ENCODE measurements at regions not wholly inside any gene's neighbourhood (a gene's known extent, or its start where the extent isn't known, plus 50 kb on each side); places are given as distances from the start of the nearest gene placed in this dataset. TPM values are rescaled to one million over a fixed set of nuclear protein-coding genes. Genes with fewer than 3 reads are reported as not detected.
"Not testable (repeated sequence)": the region's sequence is repeated elsewhere in the genome, so short reads cannot be mapped to it uniquely, and the experiment has no call there.

GRCh38 chr4:100034023-100034664 is 84.1 kb upstream of the H2AZ1 start:
- no peak for DNase-seq (ENCODE audit: low read depth)

- DNase-seq (ENCODE audit: low read depth) = no peak
Observed at GRCh38 chr4:100026066-100026465, 76.0 kb upstream of the H2AZ1 start.

- no peak for DNase-seq (ENCODE audit: low read depth)
Observed at GRCh38 chr4:100023800-100024199, 73.7 kb upstream of the H2AZ1 start.

- DNase-seq (ENCODE audit: low read depth) = no peak
Observed at GRCh38 chr4:100022792-100023222, 72.7 kb upstream of the H2AZ1 start.

GRCh38 chr4:100019821-100020220 is 69.7 kb upstream of the H2AZ1 start:
- no peak for DNase-seq (ENCODE audit: low read depth)

GRCh38 chr4:100017637-100018310 is 67.7 kb upstream of the H2AZ1 start:
- DNase-seq (ENCODE audit: low read depth) = peak; percentile 11

- no peak for DNase-seq (ENCODE audit: low read depth)
Observed at GRCh38 chr4:100016191-100016590, 66.1 kb upstream of the H2AZ1 start.

GRCh38 chr4:100014616-100015015 is 64.5 kb upstream of the H2AZ1 start:
- DNase-seq (ENCODE audit: low read depth) = no peak

GRCh38 chr4:100009490-100009889 is 59.4 kb upstream of the H2AZ1 start:
- DNase-seq (ENCODE audit: low read depth) = no peak

- DNase-seq (ENCODE audit: low read depth) = no peak
Observed at GRCh38 chr4:100008048-100008447, 58.0 kb upstream of the H2AZ1 start.

- not testable (repeated sequence) for DNase-seq (ENCODE audit: low read depth)
Observed at GRCh38 chr4:100006161-100006560, 56.1 kb upstream of the H2AZ1 start.

Small RNA genes lying in the stretch of these regions (small RNA-seq; reads per million reads assigned to genes)
- not detected for gene DYNLL1P6
